HCT116 (cell line): ENCODE measurements at regions not wholly inside any gene's neighbourhood (a gene's known extent, or its start where the extent isn't known, plus 50 kb on each side); places are given as distances from the start of the nearest gene placed in this dataset.

Experiments used
- ATAC-seq: fragments of 200-7000 bp; cut with Tn5 transposase; 2 replicates; pipeline ENCODE4 v1.9.1; 2020; ENCODE audit warnings: mild to moderate bottlenecking, moderate library complexity
- BruUV-seq: library from RNA; stranded (reverse); fragments of 400-500 nt; replicated peaks from 2 replicates; lab custom pipeline; 2021; lab: Mats Ljungman, UMichigan
- CTCF ChIA-PET: fragments of 300-600 bp; sonication (Branson Sonifier 250); formaldehyde crosslinking; loops from one replicate; lab custom pipeline; 2021; ENCODE audit warnings: antibody characterized with exemption; lab: Charles Lee
- POLR2A ChIA-PET: fragments of 300-600, 350-600 bp; sonication (Branson Sonifier 250); formaldehyde crosslinking; loops from one replicate; lab custom pipeline; 2021; ENCODE audit warnings: antibody characterized with exemption; lab: Charles Lee
- RAD21 ChIA-PET, 2 experiments: fragments of 300-600 bp; sonication (Branson Sonifier 250); formaldehyde crosslinking; loops; one replicate each; lab custom pipeline; 2023; ENCODE audit warnings: low total read pairs in 2 of 2; ENCODE audit not compliant: uncharacterized antibody in 2 of 2, unreplicated experiment in 2 of 2, low non-redundant PET in 1 of 2; lab: Charles Lee
- DNase-seq: peaks from one replicate; pipeline ENCODE4 v3.0.0-alpha.2; 2010; ENCODE audit warnings: low read depth, low spot score
- H2AFZ ChIP-seq: fragments of 200-600 bp; shearing (Covaris generic), sonication (generic); 2 replicates; pipeline ENCODE4 v1.6.1; 2017; ENCODE audit warnings: low read depth, mixed run types, mixed read lengths, antibody characterized with exemption, low read length; ENCODE audit not compliant: poor library complexity, severe bottlenecking
- H3K27ac ChIP-seq: 2 replicates; pipeline ENCODE4 v1.5.1; 2012; ENCODE audit warnings: low read depth, low read length
- H3K27me3 ChIP-seq: fragments of 200-600 bp; sonication (generic); 2 replicates; pipeline ENCODE4 v1.6.1; 2016; ENCODE audit warnings: mixed run types, low read length, mixed read lengths; ENCODE audit not compliant: insufficient read depth
- H3K36me3 ChIP-seq, 2 experiments: fragments of 200-500 bp in 1 of 2; fragments of 200-600 bp in 1 of 2; sonication (Bioruptor generic) in 1 of 2; sonication (generic) in 1 of 2; 2 replicates each; pipeline versions ENCODE4 v1.5.1 to v1.6.1; 2014 to 2016; ENCODE audit warnings: low read length in 2 of 2, inconsistent platforms in 1 of 2, mixed read lengths in 1 of 2, mixed run types in 1 of 2; ENCODE audit not compliant: insufficient read depth in 2 of 2, control insufficient read depth in 1 of 2
- H3K4me1 ChIP-seq, 2 experiments: fragments of 200-600 bp in 1 of 2; sonication (generic) in 1 of 2; 2 replicates each; pipeline versions ENCODE4 v1.5.1 to v1.6.1; 2012 to 2017; ENCODE audit warnings: low read length in 2 of 2, inconsistent platforms in 1 of 2, mild to moderate bottlenecking in 1 of 2, mixed read lengths in 1 of 2, mixed run types in 1 of 2, moderate library complexity in 1 of 2; ENCODE audit not compliant: insufficient read depth in 2 of 2, control insufficient read depth in 1 of 2
- H3K4me2 ChIP-seq: fragments of 200-600 bp; sonication (generic); 2 replicates; pipeline ENCODE4 v1.6.1; 2017; ENCODE audit warnings: mixed run types, low read length, mixed read lengths
- H3K4me3 ChIP-seq, 2 experiments: fragments of 200-600 bp in 1 of 2; sonication (generic) in 1 of 2; replicated peaks in 1 of 2; 2 replicates each; pipeline ENCODE4 v1.5.1; 2011 to 2016; ENCODE audit warnings: low read length in 2 of 2, control low read depth in 1 of 2, low read depth in 1 of 2, mild to moderate bottlenecking in 1 of 2, mixed read lengths in 1 of 2, mixed run types in 1 of 2
- H3K79me2 ChIP-seq: fragments of 200-600 bp; sonication (generic); 2 replicates; pipeline ENCODE4 v1.6.1; 2017; ENCODE audit warnings: mild to moderate bottlenecking, mixed run types, low read length, moderate library complexity, mixed read lengths; ENCODE audit not compliant: insufficient read depth
- H3K9ac ChIP-seq: fragments of 200-600 bp; sonication (generic); 2 replicates; pipeline ENCODE4 v1.6.1; 2016; ENCODE audit warnings: low read length, mixed read lengths
- H3K9me2 ChIP-seq: fragments of 200-600 bp; sonication (generic), shearing (Covaris generic); 2 replicates; pipeline ENCODE4 v1.6.1; 2017; ENCODE audit warnings: mixed run types, mild to moderate bottlenecking, moderate library complexity; ENCODE audit not compliant: insufficient read depth
- H3K9me3 ChIP-seq, 2 experiments: fragments of 200-500 bp in 1 of 2; fragments of 200-600 bp in 1 of 2; sonication (Bioruptor generic) in 1 of 2; sonication (generic) in 1 of 2; 2 replicates each; pipeline ENCODE4 v1.6.1; 2014 to 2017; ENCODE audit warnings: low read length in 2 of 2, mixed read lengths in 2 of 2, inconsistent platforms in 1 of 2, low read depth in 1 of 2, mild to moderate bottlenecking in 1 of 2, mixed run types in 1 of 2, moderate library complexity in 1 of 2; ENCODE audit not compliant: control insufficient read depth in 1 of 2, insufficient read depth in 1 of 2
- H4K20me1 ChIP-seq: fragments of 200-600 bp; sonication (generic), shearing (Covaris generic); 2 replicates; pipeline ENCODE4 v1.6.1; 2017; ENCODE audit warnings: mixed run types, mild to moderate bottlenecking, moderate library complexity; ENCODE audit not compliant: insufficient read depth
- ELF1 ChIP-seq: IDR thresholded peaks from 2 replicates; pipeline ENCODE4 v1.6.1; 2012; ENCODE audit warnings: low read depth, borderline replicate concordance
- EZH2 ChIP-seq: fragments of 200-600 bp; sonication (generic); IDR thresholded peaks from 2 replicates; pipeline ENCODE4 v1.6.1; 2017; ENCODE audit warnings: antibody characterized with exemption, mixed run types
- RAD21 ChIP-seq: IDR thresholded peaks from 2 replicates; pipeline ENCODE4 v1.6.1; 2012; ENCODE audit warnings: low read depth, mild to moderate bottlenecking
- SIN3A ChIP-seq: IDR thresholded peaks from 2 replicates; pipeline ENCODE4 v1.6.1; 2012; ENCODE audit warnings: low read depth
- SP1 ChIP-seq: IDR thresholded peaks from 2 replicates; pipeline ENCODE4 v1.6.1; 2012; ENCODE audit warnings: low read depth
- intact Hi-C: fragments of 100-400 bp; cut with micrococcal nuclease; formaldehyde crosslinking; loops from 2 replicates; pipeline ENCODE4 v1.10.0; 2022
- TF ChIP-seq, protein P1 (sequence below): IDR thresholded peaks from 2 replicates; pipeline ENCODE4 v1.6.1; 2012
- TF ChIP-seq, protein P2 (sequence below): IDR thresholded peaks from 2 replicates; pipeline ENCODE4 v1.6.1; 2012

DNA sequence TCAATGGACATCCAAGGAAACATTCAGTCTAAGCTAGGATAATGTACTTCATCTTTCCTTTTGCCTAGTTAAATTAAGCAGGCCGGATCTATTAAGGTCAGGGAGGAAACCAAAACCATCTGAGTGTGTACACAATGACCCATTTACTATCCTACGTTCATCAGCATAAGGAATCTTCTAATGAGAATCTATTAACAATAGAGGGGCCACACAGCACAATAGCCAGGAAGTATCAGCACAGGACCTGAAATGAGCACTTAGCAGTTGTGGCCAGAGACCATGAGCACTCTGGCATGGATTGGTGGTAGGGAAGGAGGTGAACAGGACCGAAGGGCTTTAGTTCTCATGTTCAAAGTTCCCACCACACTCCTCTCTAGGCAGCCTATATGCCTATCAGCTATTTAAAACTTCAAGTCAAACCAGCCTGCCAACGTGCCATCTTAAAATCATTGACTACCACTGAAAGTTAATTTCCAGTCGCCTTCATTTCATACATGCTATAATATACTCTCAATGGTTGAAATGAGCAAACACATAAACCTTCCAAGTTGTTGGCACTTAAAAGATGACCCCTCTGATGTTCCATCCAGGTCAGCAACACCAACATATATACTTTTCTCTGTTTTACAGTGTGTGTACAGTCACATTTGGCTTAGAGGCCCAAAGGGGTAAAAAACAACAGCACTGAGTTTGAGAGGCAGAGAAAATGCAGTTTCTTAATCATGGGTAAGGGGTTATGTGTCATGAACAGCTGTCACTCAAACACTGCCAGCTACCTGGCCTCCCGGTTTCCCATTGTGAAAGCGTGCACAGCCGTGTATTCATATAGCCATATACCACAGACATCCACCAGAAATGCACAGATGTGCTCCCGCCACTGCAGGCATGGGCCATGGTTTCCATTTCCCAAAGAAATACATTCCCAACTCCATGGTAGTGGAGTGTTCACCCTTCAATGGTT is 184.3 kb downstream of the TBXT start (continued):
- TF ChIP-seq RAD21 (no peak), ELF1 (no peak), SP1 (no peak)
- TF ChIP-seq, protein P1, sequence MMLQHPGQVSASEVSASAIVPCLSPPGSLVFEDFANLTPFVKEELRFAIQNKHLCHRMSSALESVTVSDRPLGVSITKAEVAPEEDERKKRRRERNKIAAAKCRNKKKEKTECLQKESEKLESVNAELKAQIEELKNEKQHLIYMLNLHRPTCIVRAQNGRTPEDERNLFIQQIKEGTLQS = no peak
- TF ChIP-seq, protein P2, sequence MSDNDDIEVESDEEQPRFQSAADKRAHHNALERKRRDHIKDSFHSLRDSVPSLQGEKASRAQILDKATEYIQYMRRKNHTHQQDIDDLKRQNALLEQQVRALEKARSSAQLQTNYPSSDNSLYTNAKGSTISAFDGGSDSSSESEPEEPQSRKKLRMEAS = no peak

DNA sequence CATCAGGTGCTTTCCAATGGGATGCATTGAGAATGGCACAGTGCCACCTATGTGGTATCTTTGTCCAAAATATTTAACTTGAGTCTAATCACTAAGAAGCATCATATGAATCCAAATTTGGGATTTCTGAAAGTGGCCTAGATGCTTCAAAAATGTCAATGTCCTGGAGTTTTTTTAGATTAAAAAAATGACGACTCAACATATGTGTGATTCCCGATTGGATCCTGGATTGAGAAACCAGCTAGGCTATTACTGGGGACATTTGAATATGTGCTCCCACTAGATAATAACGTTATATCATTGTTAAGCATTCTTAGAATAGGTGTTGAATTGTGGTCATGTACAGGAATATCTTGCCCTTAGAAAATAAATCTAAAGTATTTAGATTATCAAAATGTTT is 189.2 kb downstream of the TBXT start:
- Histone ChIP-seq H2AFZ (no peak overlapping the region), H3K9me2 (no peaks in the 10 kb centered on the region), H3K4me3 (no peak overlapping the region), H4K20me1 (no peaks in the 10 kb centered on the region), H3K9me3 (no peaks in the 10 kb centered on the region), H3K36me3 (no peaks in the 10 kb centered on the region), H3K27ac (no peak overlapping the region), H3K4me1 (no peaks in the 10 kb centered on the region), H3K79me2 (no peaks in the 10 kb centered on the region), H3K9ac (no peak overlapping the region), H3K4me2 (no peak overlapping the region), H3K27me3 (no peaks in the 10 kb centered on the region)
- POLR2A ChIA-PET = no interaction called here
- DNase-seq (no peak), ATAC-seq (no peak)
- RAD21 ChIA-PET = no interaction called here
- TF ChIP-seq ELF1 (no peak), EZH2 (no peak), SIN3A (no peak)
- TF ChIP-seq, protein P2 = no peak
- intact Hi-C loops = no loop called here
- BruUV-seq = no TSS peak
- CTCF ChIA-PET = no interaction called here
